IMR-90 (cell line): ENCODE measurements at regions not wholly inside any gene's neighbourhood (a gene's known extent, or its start where the extent isn't known, plus 50 kb on each side); places are given as distances from the start of the nearest gene placed in this dataset.
A peak's percentile ranks its signal among the peaks of the same experiment; 100 is the strongest.

Experiments used
- ATAC-seq: fragments of 200-7000 bp; cut with Tn5 transposase; 2 replicates; pipeline ENCODE4 v1.9.1; 2020; ENCODE audit warnings: low read depth, mild to moderate bottlenecking, moderate library complexity
- BruUV-seq: library from RNA; stranded (reverse); fragments of 400-500 nt; replicated peaks from 2 replicates; lab custom pipeline; 2021; lab: Mats Ljungman, UMichigan
- CTCF ChIA-PET: fragments of 300-600 bp; formaldehyde crosslinking; extraction: SDS; loops from one replicate; lab custom pipeline; 2021; ENCODE audit warnings: antibody characterized with exemption; lab: Yijun Ruan, JAX
- POLR2A ChIA-PET: fragments of 300-600 bp; sonication (Branson Sonifier 250); formaldehyde crosslinking; loops from one replicate; lab custom pipeline; 2022; ENCODE audit warnings: antibody characterized with exemption; ENCODE audit not compliant: unreplicated experiment; lab: Charles Lee
- DNase-seq: peaks from one replicate; pipeline ENCODE4 v3.0.0; 2013
- H2AFZ ChIP-seq: replicated peaks from 2 replicates; pipeline ENCODE3; 2013; ENCODE audit warnings: low read length, mild to moderate bottlenecking; ENCODE audit not compliant: poor library complexity
- H2AK5ac ChIP-seq: 2 replicates; pipeline ENCODE4 v1.6.1; 2013; ENCODE audit warnings: low read depth, low read length, inconsistent platforms
- H2AK9ac ChIP-seq: replicated peaks from 2 replicates; pipeline ENCODE3; 2013; ENCODE audit warnings: mild to moderate bottlenecking, low read depth, low read length, moderate library complexity; ENCODE audit not compliant: poor library complexity
- H2BK120ac ChIP-seq: 2 replicates; pipeline ENCODE4 v1.6.1; 2013; ENCODE audit warnings: low read depth, low read length, inconsistent platforms
- H2BK15ac ChIP-seq: 3 replicates; pipeline ENCODE4 v1.6.1; 2013; ENCODE audit warnings: low read depth, low read length, inconsistent platforms
- H2BK20ac ChIP-seq: 2 replicates; pipeline ENCODE4 v1.6.1; 2013; ENCODE audit warnings: low read depth, mild to moderate bottlenecking, inconsistent platforms, low read length, moderate library complexity
- H2BK5ac ChIP-seq: 2 replicates; pipeline ENCODE4 v1.6.1; 2013; ENCODE audit warnings: mild to moderate bottlenecking, low read depth, low read length, inconsistent platforms; ENCODE audit not compliant: poor library complexity, severe bottlenecking
- H3K14ac ChIP-seq: replicated peaks from 2 replicates; pipeline ENCODE4 v1.6.1; 2013; ENCODE audit warnings: low read depth, low read length, inconsistent platforms
- H3K18ac ChIP-seq: 2 replicates; pipeline ENCODE4 v1.6.1; 2013; ENCODE audit warnings: low read depth, low read length, control low read depth
- H3K23ac ChIP-seq: 2 replicates; pipeline ENCODE4 v1.6.1; 2013; ENCODE audit warnings: low read depth, low read length, inconsistent platforms
- H3K27ac ChIP-seq: 2 replicates; pipeline ENCODE4 v1.5.1; 2013; ENCODE audit warnings: mild to moderate bottlenecking, control low read depth, low read length; ENCODE audit not compliant: insufficient read depth
- H3K27me3 ChIP-seq: 2 replicates; pipeline ENCODE4 v1.6.1; 2013; ENCODE audit warnings: low read length; ENCODE audit not compliant: control insufficient read depth, insufficient read depth
- H3K36me3 ChIP-seq: 2 replicates; pipeline ENCODE4 v1.6.1; 2013; ENCODE audit warnings: low read length, mixed read lengths; ENCODE audit not compliant: control insufficient read depth, insufficient read depth
- H3K4ac ChIP-seq: 2 replicates; pipeline ENCODE4 v1.6.1; 2013; ENCODE audit warnings: low read depth, low read length, inconsistent platforms
- H3K4me1 ChIP-seq: 2 replicates; pipeline ENCODE4 v1.6.1; 2013; ENCODE audit warnings: low read length, mixed read lengths; ENCODE audit not compliant: control insufficient read depth, insufficient read depth
- H3K4me2 ChIP-seq: 2 replicates; pipeline ENCODE4 v1.6.1; 2013; ENCODE audit warnings: low read depth, mild to moderate bottlenecking, control low read depth, low read length, moderate library complexity
- H3K4me3 ChIP-seq: 2 replicates; pipeline ENCODE4 v1.5.1; 2013; ENCODE audit warnings: low read depth, mild to moderate bottlenecking, control low read depth, low read length, moderate library complexity; ENCODE audit not compliant: insufficient read depth
- H3K56ac ChIP-seq: 2 replicates; pipeline ENCODE4 v1.6.1; 2013; ENCODE audit warnings: low read length, inconsistent platforms; ENCODE audit not compliant: insufficient read depth; ENCODE audit errors: extremely low read depth
- H3K79me1 ChIP-seq, 2 experiments: 2 replicates each; pipeline ENCODE4 v1.6.1; 2013; ENCODE audit warnings: low read length in 2 of 2, inconsistent platforms in 1 of 2, low read depth in 1 of 2
- H3K9ac ChIP-seq: 2 replicates; pipeline ENCODE4 v1.6.1; 2013; ENCODE audit warnings: low read depth, low read length, control low read depth
- H3K9me1 ChIP-seq: 2 replicates; pipeline ENCODE4 v1.6.1; 2013; ENCODE audit warnings: low read length, inconsistent platforms; ENCODE audit not compliant: insufficient read depth
- H3K9me3 ChIP-seq: 2 replicates; pipeline ENCODE4 v1.6.1; 2013; ENCODE audit warnings: low read length; ENCODE audit not compliant: control insufficient read depth, insufficient read depth
- H4K20me1 ChIP-seq: 2 replicates; pipeline ENCODE4 v1.6.1; 2013; ENCODE audit warnings: low read length, inconsistent platforms; ENCODE audit not compliant: insufficient read depth
- H4K5ac ChIP-seq: 2 replicates; pipeline ENCODE4 v1.6.1; 2013; ENCODE audit warnings: mild to moderate bottlenecking, low read depth, low read length, control low read depth
- H4K8ac ChIP-seq, 2 experiments: 2 replicates each; pipeline ENCODE4 v1.6.1; 2013; ENCODE audit warnings: low read depth in 2 of 2, low read length in 2 of 2, control low read depth in 1 of 2, inconsistent platforms in 1 of 2
- H4K91ac ChIP-seq: 2 replicates; pipeline ENCODE4 v1.6.1; 2013; ENCODE audit warnings: low read depth, low read length, inconsistent platforms; ENCODE audit not compliant: insufficient read depth
- CEBPB ChIP-seq: IDR thresholded peaks from 2 replicates; pipeline ENCODE4 v1.6.1; 2012; ENCODE audit warnings: low read depth, low read length, improper control_type of control experiment
- CHD1 ChIP-seq: IDR thresholded peaks from 2 replicates; pipeline ENCODE4 v1.6.1; 2012; ENCODE audit warnings: low read depth, low read length, improper control_type of control experiment
- FOS ChIP-seq: fragments of 150-350 bp; IDR thresholded peaks from 2 replicates; pipeline ENCODE4 v1.6.1; 2016; ENCODE audit warnings: low read depth, low read length
- MAFK ChIP-seq: IDR thresholded peaks from 2 replicates; pipeline ENCODE4 v1.6.1; 2012; ENCODE audit warnings: low read depth, low read length, improper control_type of control experiment
- NFE2L2 ChIP-seq: fragments of 150-350 bp; IDR thresholded peaks from 2 replicates; pipeline ENCODE4 v1.6.1; 2016; ENCODE audit warnings: low read depth, mild to moderate bottlenecking, low read length
- POLR2A ChIP-seq: IDR thresholded peaks from 2 replicates; pipeline ENCODE4 v1.6.1; 2012; ENCODE audit warnings: mild to moderate bottlenecking, low read depth, low read length
- RAD21 ChIP-seq: IDR thresholded peaks from 2 replicates; pipeline ENCODE4 v1.6.1; 2012; ENCODE audit warnings: low read length, improper control_type of control experiment
- WGBS, 2 experiments: methylation state at CpG; one replicate each; pipeline versions ENCODE4 v1.1.5 to v1.1.7; 2013; ENCODE audit warnings: missing lambda C conversion rate in 2 of 2; ENCODE audit not compliant: insufficient read length in 1 of 2; ENCODE audit errors: extremely low coverage in 2 of 2; 5-methylcytosine and 5-hydroxymethylcytosine counted together
- dilution Hi-C: fragments of 300-500 bp; cut with HindIII; formaldehyde crosslinking; loops from one replicate; pipeline ENCODE4 v1.14.3; 2018; ENCODE audit warnings: low sequenced_read_pairs; ENCODE audit not compliant: unreplicated experiment
- in situ Hi-C: fragments of 300-500 bp; cut with MboI; formaldehyde crosslinking; loops from 3 replicates; pipeline ENCODE4 v1.14.3; 2019; ENCODE audit warnings: low sequenced_read_pairs, inconsistent platforms, mixed read lengths
- intact Hi-C: fragments of 100-400 bp; cut with micrococcal nuclease; formaldehyde crosslinking; loops from 2 replicates; pipeline ENCODE4 v1.10.0; 2022
- TF ChIP-seq, protein P1 (sequence below): fragments of 150-350 bp; IDR thresholded peaks from 2 replicates; pipeline ENCODE4 v1.6.1; 2016; ENCODE audit warnings: low read depth, mild to moderate bottlenecking, low read length, moderate library complexity, borderline replicate concordance

DNA sequence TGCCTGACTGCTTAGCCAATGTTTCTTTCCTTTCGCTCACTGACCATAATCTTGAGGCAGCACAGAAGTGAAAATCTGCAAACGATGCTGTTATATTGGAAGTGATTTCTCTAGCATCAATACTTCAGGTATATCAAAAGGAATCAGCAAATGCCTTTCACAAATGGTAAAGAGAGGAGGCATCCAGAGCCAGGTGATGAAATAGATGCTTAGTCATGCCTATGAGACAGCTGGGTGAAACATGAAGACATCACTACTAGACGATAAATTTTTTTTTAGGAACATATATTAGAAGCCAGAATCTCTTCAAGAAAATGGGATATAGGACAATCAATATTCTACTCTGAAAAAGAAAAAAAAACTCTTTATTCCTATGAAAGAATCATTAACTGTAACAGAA, 249.2 kb upstream of the SLC39A10 start:
- no peak for ATAC-seq
- Histone ChIP-seq H3K79me1 (no peaks in the 10 kb centered on the region), H3K27me3 (no peaks in the 10 kb centered on the region), H3K36me3 (no peaks in the 10 kb centered on the region), H3K23ac (no peak overlapping the region), H3K4ac (0 out of 2 replicates have a peak overlapping the region, but pooled peaks have one; percentile 16), H3K4me1 (peaks cover 6% of the 10 kb centered on the region), H2AFZ (no peak overlapping the region), H4K91ac (peak overlapping the region; percentile 46; the same call in 1 of the 2 replicates), H2BK5ac (no peak overlapping the region), H2AK5ac (0 out of 2 replicates have a peak overlapping the region, but pooled peaks have one; percentile 3), H3K27ac (no peak overlapping the region), H3K9me3 (0 out of 2 replicates have a peak, but pooled peaks cover 1% of the 10 kb centered on the region), H4K5ac (no peak overlapping the region), H3K56ac (no peak overlapping the region), H3K14ac (no peak overlapping the region), H4K8ac (no peak overlapping the region), H3K9me1 (no peaks in the 10 kb centered on the region), H4K20me1 (no peaks in the 10 kb centered on the region), H3K4me3 (no peak overlapping the region), H2BK120ac (peak overlapping the region; percentile 14; the same call in 1 of the 2 replicates), H2BK15ac (peak overlapping the region; percentile 57; the same call in 1 of the 3 replicates), H2AK9ac (no peak overlapping the region), H3K18ac (no peak overlapping the region), H2BK20ac (peak overlapping the region; percentile 53; the same call in 1 of the 2 replicates), H3K4me2 (no peak overlapping the region), H3K9ac (no peak overlapping the region)
- DNase-seq = peak; percentile 66
- TF ChIP-seq MAFK (no peak), POLR2A (no peak), NFE2L2 (peak; percentile 72), RAD21 (no peak), CHD1 (no peak), CEBPB (peak; percentile 80), FOS (0 out of 2 replicates have a peak, but pooled peaks have one; percentile 33)
- TF ChIP-seq, protein P1, sequence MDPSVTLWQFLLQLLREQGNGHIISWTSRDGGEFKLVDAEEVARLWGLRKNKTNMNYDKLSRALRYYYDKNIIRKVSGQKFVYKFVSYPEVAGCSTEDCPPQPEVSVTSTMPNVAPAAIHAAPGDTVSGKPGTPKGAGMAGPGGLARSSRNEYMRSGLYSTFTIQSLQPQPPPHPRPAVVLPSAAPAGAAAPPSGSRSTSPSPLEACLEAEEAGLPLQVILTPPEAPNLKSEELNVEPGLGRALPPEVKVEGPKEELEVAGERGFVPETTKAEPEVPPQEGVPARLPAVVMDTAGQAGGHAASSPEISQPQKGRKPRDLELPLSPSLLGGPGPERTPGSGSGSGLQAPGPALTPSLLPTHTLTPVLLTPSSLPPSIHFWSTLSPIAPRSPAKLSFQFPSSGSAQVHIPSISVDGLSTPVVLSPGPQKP = no peak
- CTCF ChIA-PET = no interaction called here
- in situ Hi-C loops (no loop called here), dilution Hi-C loops (no loop called here), intact Hi-C loops (loop anchor here (10.0 kb wide), 1 partner anchor 517 kb away; no protein-coding TSS in a partner anchor)
- POLR2A ChIA-PET = no interaction called here
- no TSS peak for BruUV-seq
- WGBS, 2 experiments = no CpG with 5 or more reads among the region's 3 CpGs
